SKM-1 treated with dmso at 0.1 percent for 144 hours (cell line): ENCODE measurements at regions not wholly inside any gene's neighbourhood (a gene's known extent, or its start where the extent isn't known, plus 50 kb on each side); places are given as distances from the start of the nearest gene placed in this dataset.
A peak's percentile ranks its signal among the peaks of the same experiment; 100 is the strongest.

Experiments
- DNase-seq: peaks from one replicate; lab custom pipeline; 2025; ENCODE audit not compliant: unreplicated experiment; lab: John Stamatoyannopoulos, UW

GRCh38 chr7:25496476-25497368 is 268.4 kb upstream of the NPVF start:
- DNase-seq = peak; percentile 50

GRCh38 chr7:25500393-25500921 is 272.2 kb upstream of the NPVF start:
- no peak for DNase-seq

GRCh38 chr7:25503306-25503705 is 275.0 kb upstream of the NPVF start:
- DNase-seq = no peak

- DNase-seq = no peak
These were observed 283.9 kb upstream of the NPVF start for GRCh38 chr7:25512061-25512687.

- DNase-seq = no peak
These were observed 287.5 kb upstream of the NPVF start for GRCh38 chr7:25515633-25516275.

GRCh38 chr7:25517906-25518305 is 289.6 kb upstream of the NPVF start:
- no peak for DNase-seq

GRCh38 chr7:25520017-25520416 is 291.7 kb upstream of the NPVF start:
- DNase-seq = no peak

GRCh38 chr7:25520516-25520915 is 292.2 kb upstream of the NPVF start:
- DNase-seq = no peak

- DNase-seq = no peak
These were observed 292.9 kb upstream of the NPVF start for GRCh38 chr7:25521236-25521635.

GRCh38 chr7:25522727-25523126 is 294.4 kb upstream of the NPVF start:
- DNase-seq = no peak

- no peak for DNase-seq
These were observed 299.4 kb upstream of the NPVF start for GRCh38 chr7:25527665-25528170.

GRCh38 chr7:25529320-25529719 is 301.0 kb upstream of the NPVF start:
- DNase-seq = no peak

GRCh38 chr7:25536851-25537250 is 308.6 kb upstream of the NPVF start:
- DNase-seq = no peak

GRCh38 chr7:25537662-25538375 is 309.5 kb upstream of the NPVF start:
- DNase-seq = no peak

- no peak for DNase-seq
These were observed 313.0 kb upstream of the NPVF start for GRCh38 chr7:25541094-25541821.

GRCh38 chr7:25541877-25542276 is 313.6 kb upstream of the NPVF start:
- no peak for DNase-seq

- no peak for DNase-seq
These were observed 314.9 kb upstream of the NPVF start for GRCh38 chr7:25543210-25543609.

- DNase-seq = no peak
These were observed 315.5 kb upstream of the NPVF start for GRCh38 chr7:25543798-25544197.

GRCh38 chr7:25544254-25544653 is 316.0 kb upstream of the NPVF start:
- no peak for DNase-seq
